ENCODE measurements at regions not wholly inside any gene's neighbourhood (a gene's known extent, or its start where the extent isn't known, plus 50 kb on each side); places are given as distances from the start of the nearest gene placed in this dataset.

GRCh38 chr11:36753960-36754359, 155.9 kb upstream of the RAG2 start:
- TF ChIP-seq CTCF (IDR thresholded peaks at IDR 0.05) (no peak), POLR2AphosphoS5 (IDR thresholded peaks at IDR 0.05; ENCODE audit: low read depth, low read length) (no peak), REST (IDR thresholded peaks at IDR 0.05; ENCODE audit: insufficient read depth in 1 of 2, low read depth in 2 of 2, low read length in 1 of 2) (no peak), SIN3A (IDR thresholded peaks at IDR 0.05; ENCODE audit: borderline replicate concordance, insufficient read depth, low read depth, low read length) (no peak), TCF7L2 (IDR thresholded peaks at IDR 0.05; ENCODE audit: low read depth, low read length) (no peak)

Data from Panc1 (cell line).